ENCODE measurements at regions not wholly inside any gene's neighbourhood (a gene's known extent, or its start where the extent isn't known, plus 50 kb on each side); places are given as distances from the start of the nearest gene placed in this dataset.

- H3K27ac ChIP-seq (ENCODE audit: low read length): no peak overlapping the region
- in situ Hi-C loops (cut with HindIII; ENCODE audit: low pct_unique_long_range_greater_than_20kb, low sequenced_read_pairs): no loop called here
- no peak overlapping the region for H3K4me3 ChIP-seq (ENCODE audit: low read depth in 2 of 2, low read length in 2 of 2)
- ATAC-seq (no peak), DNase-seq (ENCODE audit: low read depth, low spot score) (no peak)
- no peaks in the 10 kb centered on the region for H3K36me3 ChIP-seq (ENCODE audit: control insufficient read depth, insufficient read depth, low read length)
- H3K27me3 ChIP-seq (ENCODE audit: control insufficient read depth, insufficient read depth, low read length): no peaks in the 10 kb centered on the region
- no TSS peak for BruUV-seq (replicated peaks)
- POLR2A ChIA-PET: no interaction called here
- no peaks in the 10 kb centered on the region for H3K4me1 ChIP-seq (ENCODE audit: control insufficient read depth, insufficient read depth, low read length)
- no peaks in the 10 kb centered on the region for H3K9me3 ChIP-seq (ENCODE audit: control insufficient read depth, insufficient read depth, low read depth, low read length)
- no peak for TF ChIP-seq TCF7L2 (IDR thresholded peaks at IDR 0.05; ENCODE audit: low read depth, low read length)
- TF ChIP-seq, protein P1, sequence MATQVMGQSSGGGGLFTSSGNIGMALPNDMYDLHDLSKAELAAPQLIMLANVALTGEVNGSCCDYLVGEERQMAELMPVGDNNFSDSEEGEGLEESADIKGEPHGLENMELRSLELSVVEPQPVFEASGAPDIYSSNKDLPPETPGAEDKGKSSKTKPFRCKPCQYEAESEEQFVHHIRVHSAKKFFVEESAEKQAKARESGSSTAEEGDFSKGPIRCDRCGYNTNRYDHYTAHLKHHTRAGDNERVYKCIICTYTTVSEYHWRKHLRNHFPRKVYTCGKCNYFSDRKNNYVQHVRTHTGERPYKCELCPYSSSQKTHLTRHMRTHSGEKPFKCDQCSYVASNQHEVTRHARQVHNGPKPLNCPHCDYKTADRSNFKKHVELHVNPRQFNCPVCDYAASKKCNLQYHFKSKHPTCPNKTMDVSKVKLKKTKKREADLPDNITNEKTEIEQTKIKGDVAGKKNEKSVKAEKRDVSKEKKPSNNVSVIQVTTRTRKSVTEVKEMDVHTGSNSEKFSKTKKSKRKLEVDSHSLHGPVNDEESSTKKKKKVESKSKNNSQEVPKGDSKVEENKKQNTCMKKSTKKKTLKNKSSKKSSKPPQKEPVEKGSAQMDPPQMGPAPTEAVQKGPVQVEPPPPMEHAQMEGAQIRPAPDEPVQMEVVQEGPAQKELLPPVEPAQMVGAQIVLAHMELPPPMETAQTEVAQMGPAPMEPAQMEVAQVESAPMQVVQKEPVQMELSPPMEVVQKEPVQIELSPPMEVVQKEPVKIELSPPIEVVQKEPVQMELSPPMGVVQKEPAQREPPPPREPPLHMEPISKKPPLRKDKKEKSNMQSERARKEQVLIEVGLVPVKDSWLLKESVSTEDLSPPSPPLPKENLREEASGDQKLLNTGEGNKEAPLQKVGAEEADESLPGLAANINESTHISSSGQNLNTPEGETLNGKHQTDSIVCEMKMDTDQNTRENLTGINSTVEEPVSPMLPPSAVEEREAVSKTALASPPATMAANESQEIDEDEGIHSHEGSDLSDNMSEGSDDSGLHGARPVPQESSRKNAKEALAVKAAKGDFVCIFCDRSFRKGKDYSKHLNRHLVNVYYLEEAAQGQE (IDR thresholded peaks at IDR 0.05; ENCODE audit: insufficient read depth in 1 of 2, low read depth in 2 of 2, low read length in 1 of 2): no peak
- TF ChIP-seq POLR2AphosphoS5 (IDR thresholded peaks at IDR 0.05; ENCODE audit: low read depth, low read length): no peak
- TF ChIP-seq SIN3A (IDR thresholded peaks at IDR 0.05; ENCODE audit: borderline replicate concordance, insufficient read depth, low read depth, low read length): no peak
- TF ChIP-seq, protein P2, sequence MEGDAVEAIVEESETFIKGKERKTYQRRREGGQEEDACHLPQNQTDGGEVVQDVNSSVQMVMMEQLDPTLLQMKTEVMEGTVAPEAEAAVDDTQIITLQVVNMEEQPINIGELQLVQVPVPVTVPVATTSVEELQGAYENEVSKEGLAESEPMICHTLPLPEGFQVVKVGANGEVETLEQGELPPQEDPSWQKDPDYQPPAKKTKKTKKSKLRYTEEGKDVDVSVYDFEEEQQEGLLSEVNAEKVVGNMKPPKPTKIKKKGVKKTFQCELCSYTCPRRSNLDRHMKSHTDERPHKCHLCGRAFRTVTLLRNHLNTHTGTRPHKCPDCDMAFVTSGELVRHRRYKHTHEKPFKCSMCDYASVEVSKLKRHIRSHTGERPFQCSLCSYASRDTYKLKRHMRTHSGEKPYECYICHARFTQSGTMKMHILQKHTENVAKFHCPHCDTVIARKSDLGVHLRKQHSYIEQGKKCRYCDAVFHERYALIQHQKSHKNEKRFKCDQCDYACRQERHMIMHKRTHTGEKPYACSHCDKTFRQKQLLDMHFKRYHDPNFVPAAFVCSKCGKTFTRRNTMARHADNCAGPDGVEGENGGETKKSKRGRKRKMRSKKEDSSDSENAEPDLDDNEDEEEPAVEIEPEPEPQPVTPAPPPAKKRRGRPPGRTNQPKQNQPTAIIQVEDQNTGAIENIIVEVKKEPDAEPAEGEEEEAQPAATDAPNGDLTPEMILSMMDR (IDR thresholded peaks at IDR 0.05): no peak
- intact Hi-C loops (cut with micrococcal nuclease; ENCODE audit: unreplicated experiment): no loop called here
- CTCF ChIA-PET: no interaction called here
Measured at GRCh38 chrX:121455890-121456289, 408.5 kb downstream of the GLUD2 start.

- CTCF ChIA-PET: no interaction called here
- intact Hi-C loops (cut with micrococcal nuclease; ENCODE audit: unreplicated experiment): no loop called here
- H3K27ac ChIP-seq (ENCODE audit: low read length): no peak overlapping the region
- ATAC-seq (no peak), DNase-seq (ENCODE audit: low read depth, low spot score) (no peak)
- no peaks in the 10 kb centered on the region for H3K9me3 ChIP-seq (ENCODE audit: control insufficient read depth, insufficient read depth, low read depth, low read length)
- BruUV-seq (replicated peaks): no TSS peak
- no peaks in the 10 kb centered on the region for H3K27me3 ChIP-seq (ENCODE audit: control insufficient read depth, insufficient read depth, low read length)
- H3K4me3 ChIP-seq (ENCODE audit: low read depth in 2 of 2, low read length in 2 of 2): no peak overlapping the region
- no peaks in the 10 kb centered on the region for H3K4me1 ChIP-seq (ENCODE audit: control insufficient read depth, insufficient read depth, low read length)
- POLR2A ChIA-PET: no interaction called here
- no peaks in the 10 kb centered on the region for H3K36me3 ChIP-seq (ENCODE audit: control insufficient read depth, insufficient read depth, low read length)
- in situ Hi-C loops (cut with HindIII; ENCODE audit: low pct_unique_long_range_greater_than_20kb, low sequenced_read_pairs): no loop called here
- TF ChIP-seq SIN3A (IDR thresholded peaks at IDR 0.05; ENCODE audit: borderline replicate concordance, insufficient read depth, low read depth, low read length): no peak
- TF ChIP-seq POLR2AphosphoS5 (IDR thresholded peaks at IDR 0.05; ENCODE audit: low read depth, low read length): no peak
- TF ChIP-seq, protein P1 (IDR thresholded peaks at IDR 0.05; ENCODE audit: insufficient read depth in 1 of 2, low read depth in 2 of 2, low read length in 1 of 2): no peak
- TF ChIP-seq TCF7L2 (IDR thresholded peaks at IDR 0.05; ENCODE audit: low read depth, low read length): no peak
- TF ChIP-seq, protein P2 (IDR thresholded peaks at IDR 0.05): no peak
Measured at GRCh38 chrX:121456315-121456714, 408.9 kb downstream of the GLUD2 start.

All from Panc1 (cell line).